HG03378 (cell line): ENCODE measurements at regions not wholly inside any gene's neighbourhood (a gene's known extent, or its start where the extent isn't known, plus 50 kb on each side); places are given as distances from the start of the nearest gene placed in this dataset.
"Not testable (repeated sequence)": the region's sequence is repeated elsewhere in the genome, so short reads cannot be mapped to it uniquely, and the experiment has no call there.

Experiments
- ATAC-seq: cut with Tn5 transposase; IDR thresholded peaks from one replicate; pipeline ENCODE4 v1.9.1; 2021; ENCODE audit warnings: mild to moderate bottlenecking, moderate library complexity; ENCODE audit not compliant: unreplicated experiment

GRCh38 chr12:107607464-107608392 is 77.9 kb upstream of the PWP1 start:
- no peak for ATAC-seq

GRCh38 chr12:107608779-107609178 is 76.8 kb upstream of the PWP1 start:
- not testable (repeated sequence) for ATAC-seq

GRCh38 chr12:107610021-107610859 is 75.4 kb upstream of the PWP1 start:
- no peak for ATAC-seq

- ATAC-seq, result no peak
These were observed 73.1 kb upstream of the PWP1 start for GRCh38 chr12:107612508-107612907.

- no peak for ATAC-seq
These were observed 68.7 kb upstream of the PWP1 start for GRCh38 chr12:107616941-107617340.

GRCh38 chr12:107618106-107618505 is 67.5 kb upstream of the PWP1 start:
- ATAC-seq, result no peak

- no peak for ATAC-seq
These were observed 65.8 kb upstream of the PWP1 start for GRCh38 chr12:107619831-107620230.

GRCh38 chr12:107622001-107622400 is 63.6 kb upstream of the PWP1 start:
- ATAC-seq, result no peak

- no peak for ATAC-seq
These were observed 61.1 kb upstream of the PWP1 start for GRCh38 chr12:107624493-107624892.

GRCh38 chr12:107631715-107632114 is 53.9 kb upstream of the PWP1 start:
- no peak for ATAC-seq

GRCh38 chr12:107632246-107632645 is 53.4 kb upstream of the PWP1 start:
- ATAC-seq, result no peak

- no peak for ATAC-seq
These were observed 51.1 kb upstream of the PWP1 start for GRCh38 chr12:107634530-107634929.

GRCh38 chr12:107635139-107635538 is 50.5 kb upstream of the PWP1 start:
- ATAC-seq, result no peak
